ENCODE measurements at regions not wholly inside any gene's neighbourhood (a gene's known extent, or its start where the extent isn't known, plus 50 kb on each side); places are given as distances from the start of the nearest gene placed in this dataset.
A peak's percentile ranks its signal among the peaks of the same experiment; 100 is the strongest.
"Not testable (repeated sequence)": the region's sequence is repeated elsewhere in the genome, so short reads cannot be mapped to it uniquely, and the experiment has no call there.

DNA sequence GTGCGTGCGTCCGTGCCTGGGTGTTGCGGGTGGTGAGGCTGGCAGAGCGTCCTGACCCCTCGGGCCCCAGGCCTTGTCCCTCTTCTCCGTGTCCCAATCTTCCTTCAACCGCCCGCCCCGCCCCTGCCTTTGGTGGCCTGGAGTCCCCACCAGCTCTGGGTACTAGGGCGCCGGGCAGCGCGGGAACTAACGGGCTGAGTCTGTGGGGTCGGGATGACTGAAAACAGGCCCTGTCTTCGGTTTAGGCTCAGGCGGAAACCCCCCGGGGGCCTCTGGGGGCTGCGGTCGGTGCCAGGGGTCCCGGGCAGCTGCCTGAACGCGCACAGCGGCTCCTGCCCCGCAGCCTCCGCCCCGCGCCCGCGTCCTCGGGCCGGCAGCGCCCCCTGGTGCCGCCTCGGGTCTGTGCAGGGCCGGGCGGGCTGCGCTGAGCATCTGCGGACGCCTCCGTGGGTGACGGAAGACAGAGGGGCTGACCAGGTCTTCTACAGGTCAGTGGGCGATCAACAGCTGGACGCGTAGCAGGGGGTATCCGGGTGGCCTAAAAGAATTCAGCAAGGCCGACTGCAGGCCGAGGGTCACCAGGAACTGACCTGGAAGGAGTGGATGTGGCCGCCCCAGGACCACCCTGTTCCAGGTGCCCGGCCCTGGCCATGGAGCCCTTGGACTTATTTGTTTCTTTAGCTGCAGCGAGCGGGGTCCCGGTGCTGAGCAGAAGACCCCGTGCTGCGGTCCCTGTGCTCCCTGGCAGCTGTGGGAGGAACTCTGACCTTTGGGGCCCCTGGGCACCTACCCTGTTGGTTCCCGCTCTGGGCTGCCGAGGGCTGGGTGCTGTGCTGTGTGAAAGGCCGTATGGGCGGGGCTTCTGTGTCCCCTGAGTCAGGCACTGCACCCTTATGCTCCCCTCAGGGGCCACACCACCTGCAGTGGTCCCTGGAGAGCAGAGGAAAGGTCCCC is 130.2 kb upstream of the LPCAT1 start:
- not testable (repeated sequence) for DNase-seq (ENCODE audit: low spot score)

DNA sequence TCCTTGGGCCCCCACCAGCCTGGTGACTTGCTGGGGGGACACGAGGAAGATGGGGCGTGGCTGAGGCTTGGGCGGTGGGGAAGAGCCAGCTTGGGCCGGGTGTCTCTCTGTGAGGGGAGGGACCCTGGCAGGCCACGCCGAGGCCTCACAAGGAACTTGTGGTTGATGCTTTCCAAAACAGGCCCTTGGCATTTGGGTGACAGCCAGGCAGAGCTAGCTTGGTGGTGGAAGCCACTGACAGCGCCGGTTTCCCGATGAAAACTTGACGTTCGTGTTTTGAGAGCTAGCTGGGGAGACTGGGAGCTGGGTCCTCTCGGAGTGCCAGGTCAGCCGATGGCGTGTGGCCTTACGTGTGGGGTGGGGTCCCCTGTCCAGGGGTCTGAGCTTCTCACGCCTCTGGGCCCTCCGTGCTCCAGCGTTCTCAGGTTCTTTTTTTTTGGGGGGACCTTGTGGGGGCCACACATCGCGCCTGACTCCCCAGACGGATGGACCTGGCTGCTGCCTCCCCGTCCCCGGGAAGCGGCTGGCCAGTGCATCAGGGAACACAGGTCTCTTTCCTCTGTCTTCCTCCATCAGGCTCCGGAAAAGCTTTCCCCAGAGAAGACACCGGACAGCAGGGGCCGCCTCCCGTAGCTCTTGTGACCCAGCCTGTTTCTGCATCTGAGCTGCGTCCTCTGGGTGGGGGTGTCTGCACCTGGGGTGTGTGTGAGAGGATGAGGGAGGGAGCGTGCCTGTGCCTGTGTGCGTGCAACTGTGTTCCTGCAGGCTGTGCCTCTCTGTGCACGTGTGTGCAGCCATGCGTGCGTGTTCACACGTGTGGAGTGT is 129.3 kb upstream of the LPCAT1 start:
- no peak for DNase-seq (ENCODE audit: low spot score)

DNA sequence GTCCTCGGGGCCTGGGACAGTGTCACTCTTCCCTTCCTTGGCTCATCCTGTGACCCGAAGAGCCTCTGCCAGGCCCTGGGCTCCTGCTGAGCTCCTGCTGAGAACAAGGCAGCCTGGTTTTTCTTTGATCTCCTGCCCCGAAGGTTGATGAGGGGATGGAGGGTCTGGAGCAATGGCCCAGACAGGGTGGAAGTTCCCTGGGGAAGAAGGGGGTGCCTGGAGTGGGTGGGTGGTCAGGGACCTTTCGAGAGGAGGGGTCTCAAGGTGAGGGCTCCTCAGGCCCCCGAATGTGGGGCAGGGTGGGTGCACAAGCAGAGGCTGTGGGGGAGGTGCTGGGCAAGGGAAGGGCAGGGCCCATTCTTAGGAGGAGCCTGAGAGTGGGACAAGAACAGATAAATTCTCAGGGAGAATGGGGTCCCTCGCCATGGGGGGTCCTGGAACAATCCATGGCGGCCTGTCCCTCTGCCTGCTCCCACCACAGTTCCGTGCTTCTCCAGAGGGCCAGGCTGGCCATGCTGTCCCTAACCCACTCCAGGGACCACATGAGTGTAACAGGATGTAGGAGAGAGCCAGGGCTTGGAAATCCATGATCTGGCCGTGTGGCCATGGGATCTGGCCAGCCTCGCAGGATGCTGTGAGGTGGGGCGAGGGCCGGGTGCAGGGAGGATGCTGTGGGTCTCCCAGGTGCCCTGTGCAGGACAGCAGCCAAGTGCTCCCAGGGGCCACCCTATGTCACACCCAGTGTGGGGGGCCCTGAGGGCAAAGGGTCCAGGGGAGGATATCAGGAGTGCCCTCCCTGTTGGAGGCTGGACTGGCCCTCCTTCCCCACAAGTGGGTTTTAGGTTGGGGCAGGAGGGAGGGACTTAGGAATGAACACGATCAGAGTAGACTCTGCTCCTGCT is 128.5 kb upstream of the LPCAT1 start:
- no peak for DNase-seq (ENCODE audit: low spot score)

DNA sequence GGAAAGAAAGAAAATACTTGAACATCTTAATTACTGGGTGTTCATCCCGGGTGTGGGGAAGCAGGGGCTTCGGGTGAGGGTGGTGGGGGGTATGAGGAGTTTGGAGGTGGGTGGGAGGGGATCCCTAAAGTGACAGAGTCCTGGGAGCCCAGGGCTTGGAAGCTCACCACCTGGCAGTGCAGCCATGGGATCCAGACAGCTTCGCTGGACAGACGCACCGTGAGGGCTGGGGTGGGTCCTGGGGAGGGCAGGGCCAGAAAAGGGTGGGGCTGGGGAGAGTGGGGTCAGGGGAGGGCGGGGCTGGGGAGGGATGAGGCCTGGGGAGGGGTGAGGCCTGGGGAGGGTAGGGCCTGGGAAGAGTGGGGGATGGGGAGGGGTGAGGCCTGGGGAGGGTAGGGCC is 127.5 kb upstream of the LPCAT1 start:
- no peak for DNase-seq (ENCODE audit: low spot score)

DNA sequence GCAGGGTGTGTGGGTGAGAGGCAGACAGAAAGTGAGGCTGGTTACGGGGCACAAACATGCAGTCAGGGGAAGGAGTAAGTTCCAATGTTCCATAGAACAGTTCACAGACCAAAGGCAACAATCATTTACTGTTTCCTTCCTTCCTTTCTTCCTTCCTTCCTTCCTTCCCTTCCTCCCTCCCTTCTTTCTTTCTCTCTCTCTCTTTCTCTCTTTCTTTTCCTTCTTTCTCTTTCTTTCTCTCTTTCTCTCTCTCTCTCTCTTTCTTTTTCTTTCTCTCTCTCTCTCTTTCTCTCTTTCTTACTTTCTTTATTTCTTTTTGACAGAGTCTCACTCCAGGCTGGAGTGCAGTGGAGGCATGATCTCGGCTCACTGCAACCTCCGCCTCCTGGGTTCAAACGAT is 125.8 kb upstream of the LPCAT1 start:
- DNase-seq (ENCODE audit: low spot score): no peak

DNA sequence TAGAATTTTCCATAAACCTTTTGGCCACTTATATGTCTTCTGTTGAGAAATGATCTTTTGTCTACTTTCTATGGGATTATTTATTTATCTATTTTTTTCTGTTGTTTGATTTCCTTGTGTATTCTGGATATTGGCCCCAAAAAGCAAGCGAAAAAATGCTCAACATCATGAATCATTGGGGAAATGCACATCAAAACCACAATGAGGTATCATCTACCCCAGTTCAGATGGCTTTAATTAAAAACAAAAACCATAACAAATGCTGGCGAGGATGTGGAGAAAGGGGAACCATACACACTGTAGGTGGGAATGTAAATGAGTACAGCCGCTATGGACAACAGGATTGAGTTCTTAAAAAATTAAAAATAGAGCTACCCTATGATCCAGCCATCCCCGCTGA is 125.0 kb upstream of the LPCAT1 start:
- DNase-seq (ENCODE audit: low spot score): no peak

DNA sequence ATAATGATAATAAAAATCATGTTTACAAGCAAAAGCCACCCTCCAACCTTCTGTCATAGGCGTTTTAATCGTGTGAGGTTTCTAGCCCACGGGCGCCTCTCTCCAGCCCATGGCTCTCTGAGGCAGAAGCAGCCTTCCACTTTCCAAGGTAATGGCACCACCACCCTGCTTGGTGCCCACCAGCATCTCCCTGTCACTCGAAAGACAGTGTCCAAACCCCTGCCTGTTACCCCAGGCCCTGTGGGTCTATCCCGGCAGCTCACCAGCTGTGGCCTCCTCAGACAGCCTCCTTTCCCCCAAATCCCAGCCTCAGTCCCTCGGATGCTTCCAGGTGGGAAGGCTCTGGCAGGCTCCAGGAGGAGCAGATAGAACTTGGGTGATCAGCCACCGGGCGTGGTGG is 123.8 kb upstream of the LPCAT1 start:
- DNase-seq (ENCODE audit: low spot score): no peak

DNA sequence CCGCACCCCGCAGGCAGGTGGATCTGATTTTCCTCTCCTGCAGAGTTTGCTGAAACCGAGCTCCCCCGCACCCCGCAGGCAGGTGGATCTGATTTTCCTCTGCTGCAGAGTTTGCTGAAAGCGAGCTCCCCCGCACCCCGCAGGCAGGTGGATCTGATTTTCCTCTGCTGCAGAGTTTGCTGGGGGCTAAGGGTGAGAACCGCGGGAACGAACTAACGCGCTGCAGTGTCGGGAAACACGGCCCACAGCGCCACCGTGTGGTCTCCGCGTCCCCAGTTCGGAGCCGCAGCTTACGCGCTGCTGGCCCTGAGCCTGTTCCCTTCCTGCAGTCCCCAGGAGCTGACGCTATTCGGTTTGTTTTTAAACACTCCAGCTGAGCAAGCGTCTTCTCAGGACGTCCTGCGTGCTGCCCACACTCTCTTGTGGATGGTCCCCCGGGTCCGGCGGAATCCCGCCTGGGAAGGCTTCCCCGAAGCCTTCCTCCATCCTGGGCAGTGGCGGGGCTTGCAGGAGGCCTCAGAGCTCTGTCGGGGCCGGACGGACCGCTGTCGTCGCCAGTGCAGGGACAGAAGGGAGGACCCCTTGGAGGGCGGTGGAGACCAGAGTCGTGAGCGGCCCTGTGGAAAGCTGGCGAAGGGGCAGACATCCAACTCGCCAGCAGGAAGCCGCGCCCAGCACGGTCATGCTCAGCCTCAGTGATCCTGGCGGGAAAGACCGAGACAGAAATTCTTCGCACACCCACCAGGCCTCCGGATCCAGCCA is 121.2 kb upstream of the LPCAT1 start:
- peak; percentile 82 for DNase-seq (ENCODE audit: low spot score)

DNA sequence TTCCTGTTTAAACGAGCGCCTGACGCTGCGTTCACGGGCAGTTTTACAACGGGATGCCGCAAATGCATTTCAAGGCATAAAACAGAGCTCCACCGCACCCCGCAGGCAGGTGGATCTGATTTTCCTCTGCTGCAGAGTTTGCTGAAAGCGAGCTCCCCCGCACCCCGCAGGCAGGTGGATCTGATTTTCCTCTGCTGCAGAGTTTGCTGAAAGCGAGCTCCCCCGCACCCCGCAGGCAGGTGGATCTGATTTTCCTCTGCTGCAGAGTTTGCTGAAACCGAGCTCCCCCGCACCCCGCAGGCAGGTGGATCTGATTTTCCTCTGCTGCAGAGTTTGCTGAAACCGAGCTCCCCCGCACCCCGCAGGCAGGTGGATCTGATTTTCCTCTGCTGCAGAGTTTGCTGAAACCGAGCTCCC is 120.6 kb upstream of the LPCAT1 start:
- not testable (repeated sequence) for DNase-seq (ENCODE audit: low spot score)

DNA sequence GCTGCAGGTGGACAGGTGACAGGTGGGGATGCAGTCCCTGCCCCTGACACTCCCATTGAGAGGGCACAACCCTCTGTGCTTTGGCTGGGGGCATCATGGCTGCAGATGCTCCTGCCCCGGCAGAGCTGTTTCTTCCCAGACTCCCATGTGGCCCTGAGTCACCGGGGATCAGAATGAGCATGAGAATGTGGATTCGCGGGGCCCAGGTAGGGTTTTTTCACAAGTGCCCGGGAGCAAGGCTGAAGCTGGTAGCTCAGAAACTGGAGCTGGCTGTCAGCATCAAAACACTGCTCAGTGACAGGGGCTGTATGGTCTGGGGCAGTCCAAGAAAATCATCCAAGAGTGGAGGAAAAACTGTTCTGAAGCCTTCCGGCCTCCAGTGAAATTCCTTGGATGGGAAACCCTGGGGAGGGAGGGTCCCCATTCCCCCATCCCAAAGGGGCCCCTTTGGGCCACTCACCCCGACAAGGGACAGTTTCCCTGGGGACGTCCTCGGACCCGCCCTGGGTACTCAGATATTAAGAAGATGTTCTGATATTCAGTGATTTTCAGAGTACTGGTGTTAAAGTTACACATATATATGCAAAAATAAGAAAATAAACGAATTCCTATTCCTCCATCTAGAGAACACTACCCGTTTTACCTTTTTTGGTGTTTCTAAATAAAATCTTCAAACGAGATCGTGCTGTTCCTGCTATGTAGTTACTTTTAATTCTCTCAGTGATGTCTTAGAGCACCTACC is 120.1 kb upstream of the LPCAT1 start:
- DNase-seq (ENCODE audit: low spot score): no peak

DNA sequence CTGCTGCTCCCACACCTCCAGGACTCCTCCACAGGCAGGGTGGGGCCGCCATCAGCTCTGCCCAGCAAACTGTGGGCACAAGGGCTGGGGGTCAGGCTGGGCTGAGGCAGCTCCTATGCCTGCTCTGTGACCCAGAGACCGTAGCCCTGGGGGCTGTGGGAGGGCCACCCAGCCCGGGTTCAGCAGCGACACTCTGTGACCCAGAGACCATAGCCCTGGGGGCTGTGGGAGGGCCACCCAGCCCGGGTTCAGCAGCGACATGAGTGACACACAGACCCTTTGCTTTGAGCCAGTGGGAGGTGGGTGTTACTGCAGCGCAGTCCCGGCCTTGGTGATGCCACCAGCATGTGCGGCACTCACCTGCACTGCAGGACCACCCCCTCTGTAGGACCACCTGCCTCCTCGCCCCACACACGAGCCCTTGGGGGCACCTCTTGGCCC is 118.9 kb upstream of the LPCAT1 start:
- DNase-seq (ENCODE audit: low spot score): no peak

DNA sequence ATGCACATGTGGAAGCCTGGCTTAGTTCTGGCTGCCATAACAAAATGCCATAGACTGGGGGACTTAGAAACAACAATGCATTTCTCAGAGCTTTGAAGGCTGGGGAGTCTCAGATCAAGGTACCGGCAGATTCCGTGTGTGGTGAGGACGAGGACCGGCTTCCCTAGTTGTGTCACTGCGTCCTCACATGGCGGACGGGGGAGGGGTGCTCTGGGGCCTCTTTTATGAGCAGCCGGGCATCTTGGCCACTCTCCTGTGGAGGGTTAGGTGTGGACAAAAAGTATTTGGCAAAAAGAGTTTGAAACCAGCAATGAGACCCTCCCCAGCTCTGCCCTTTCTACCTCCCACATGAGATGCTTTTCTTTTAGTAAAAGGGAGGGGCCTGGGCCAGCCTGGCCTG is 118.5 kb upstream of the LPCAT1 start:
- no peak for DNase-seq (ENCODE audit: low spot score)

DNA sequence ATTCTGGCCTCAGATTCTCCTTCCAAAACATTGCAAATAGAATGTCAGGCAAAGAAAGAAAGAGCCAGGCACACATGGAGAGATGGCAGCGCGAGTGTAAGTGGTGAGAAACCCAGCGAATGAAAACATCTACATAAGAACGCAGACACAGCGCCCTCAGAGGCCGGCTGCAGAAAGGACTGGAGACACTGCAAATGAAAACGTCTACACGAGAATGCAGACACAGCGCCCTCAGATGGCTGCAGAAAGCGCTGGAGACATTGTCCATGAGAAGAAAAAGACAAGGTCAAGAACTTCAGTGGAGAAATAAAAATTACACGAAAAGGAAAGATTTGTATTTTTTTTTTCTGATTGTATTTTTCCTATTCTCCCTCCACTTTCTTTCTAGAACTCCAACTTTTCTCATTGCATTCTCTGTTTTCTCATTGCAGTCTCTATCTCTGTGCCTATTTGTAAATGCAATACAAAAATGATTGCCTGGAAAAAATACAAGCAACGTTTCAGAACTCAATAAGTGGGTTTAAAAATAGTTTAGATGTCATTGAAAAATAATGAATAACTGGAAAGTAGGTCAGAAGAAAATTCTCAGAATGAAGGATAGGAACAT is 117.9 kb upstream of the LPCAT1 start:
- DNase-seq (ENCODE audit: low spot score): peak; percentile 85

DNA sequence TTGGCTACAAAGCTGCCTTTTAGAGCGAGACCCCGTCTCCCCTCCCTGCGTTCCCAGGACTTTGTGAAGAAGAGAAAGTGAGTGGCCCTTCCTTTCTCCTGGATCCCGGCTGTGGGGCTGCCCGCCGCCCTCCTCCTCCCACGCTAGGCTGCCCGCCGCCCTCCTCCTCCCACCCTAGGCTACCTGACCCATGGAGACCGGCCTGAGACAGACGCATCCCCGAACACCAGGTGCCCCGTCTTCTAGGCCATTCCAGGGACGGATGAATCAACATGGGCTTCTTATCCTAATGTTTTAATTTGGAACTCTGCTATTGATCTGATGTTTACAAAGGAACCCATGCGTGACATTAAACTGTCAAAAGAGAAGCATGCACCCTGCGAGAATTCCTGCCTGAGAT is 117.3 kb upstream of the LPCAT1 start:
- DNase-seq (ENCODE audit: low spot score): no peak

DNA sequence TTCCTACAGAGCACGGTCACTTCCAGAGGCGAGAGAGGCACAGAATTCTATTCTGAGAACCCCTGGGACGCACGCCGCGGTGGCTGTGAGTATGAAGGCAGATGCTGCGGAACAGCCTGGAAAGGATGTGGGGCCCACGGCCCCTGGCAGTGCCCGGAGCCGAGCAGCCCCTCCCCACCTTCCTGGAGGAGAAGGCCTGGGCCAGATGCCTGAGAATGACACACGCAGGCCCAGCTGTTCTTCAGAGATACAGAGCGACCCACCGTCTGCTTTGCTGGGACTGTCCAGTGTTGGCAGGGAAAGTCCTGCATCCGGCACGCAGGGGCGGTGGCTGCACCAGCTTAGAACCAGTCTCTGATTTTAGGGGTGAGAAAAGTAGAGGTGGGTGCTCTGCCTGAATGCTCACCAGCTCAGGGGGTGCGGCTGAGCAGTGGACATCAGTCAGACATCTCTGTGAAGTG is 116.7 kb upstream of the LPCAT1 start:
- no peak for DNase-seq (ENCODE audit: low spot score)

DNA sequence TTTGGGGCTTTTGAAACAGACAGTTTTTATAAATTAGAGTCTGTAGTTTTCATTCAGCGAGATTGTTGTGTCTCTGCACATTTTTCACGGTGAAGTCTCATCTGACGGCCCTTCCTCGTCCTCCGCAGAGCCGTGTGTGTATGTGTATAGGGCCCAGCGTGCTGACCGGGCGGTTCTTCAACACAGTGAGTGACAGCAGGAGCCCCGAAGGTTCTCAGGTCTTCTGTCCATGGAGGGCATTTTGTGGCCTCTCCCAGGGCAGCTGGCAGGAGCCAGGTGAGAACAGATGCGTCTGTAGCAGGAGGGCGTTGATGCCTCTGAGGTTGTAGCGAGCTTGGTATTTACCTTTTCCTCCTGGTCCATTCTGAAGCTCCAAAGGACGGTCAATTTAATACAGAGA is 116.0 kb upstream of the LPCAT1 start:
- no peak for DNase-seq (ENCODE audit: low spot score)

DNA sequence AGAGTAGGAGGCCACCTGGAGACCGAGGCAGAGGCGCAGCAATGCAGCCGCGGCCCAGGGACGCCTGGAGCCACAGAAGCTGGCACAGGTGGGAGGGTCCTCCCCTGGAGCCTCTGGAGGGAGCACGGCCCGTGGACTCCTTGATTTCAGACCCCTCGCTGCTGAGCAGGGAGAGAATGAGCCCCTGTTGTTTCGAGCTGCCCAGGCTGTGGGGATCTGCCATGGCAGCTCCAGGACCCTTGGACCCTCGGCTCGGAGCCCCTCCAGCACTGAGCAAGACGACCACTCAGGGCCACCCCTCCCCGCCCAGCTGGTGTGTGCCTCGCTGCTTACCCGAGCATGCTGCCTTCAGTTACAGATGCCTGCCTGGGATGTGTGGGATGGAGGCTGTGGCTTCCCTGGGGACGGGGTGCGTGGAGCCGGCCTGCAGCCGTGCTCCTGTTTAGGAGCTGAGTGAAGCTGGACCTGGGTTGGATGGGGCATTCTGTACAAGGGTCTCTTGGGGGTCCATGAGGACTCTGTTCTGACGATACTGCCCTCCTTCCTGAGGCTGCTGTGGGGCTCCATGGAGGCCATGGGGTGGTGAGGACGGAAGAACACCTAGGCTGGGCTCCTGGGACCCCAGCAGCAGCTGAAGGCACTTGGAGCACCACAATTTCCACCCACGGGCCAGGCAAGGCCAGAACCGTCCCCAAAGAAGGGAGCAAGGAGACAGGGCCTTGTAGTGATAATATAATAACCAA is 115.1 kb upstream of the LPCAT1 start:
- DNase-seq (ENCODE audit: low spot score): no peak

DNA sequence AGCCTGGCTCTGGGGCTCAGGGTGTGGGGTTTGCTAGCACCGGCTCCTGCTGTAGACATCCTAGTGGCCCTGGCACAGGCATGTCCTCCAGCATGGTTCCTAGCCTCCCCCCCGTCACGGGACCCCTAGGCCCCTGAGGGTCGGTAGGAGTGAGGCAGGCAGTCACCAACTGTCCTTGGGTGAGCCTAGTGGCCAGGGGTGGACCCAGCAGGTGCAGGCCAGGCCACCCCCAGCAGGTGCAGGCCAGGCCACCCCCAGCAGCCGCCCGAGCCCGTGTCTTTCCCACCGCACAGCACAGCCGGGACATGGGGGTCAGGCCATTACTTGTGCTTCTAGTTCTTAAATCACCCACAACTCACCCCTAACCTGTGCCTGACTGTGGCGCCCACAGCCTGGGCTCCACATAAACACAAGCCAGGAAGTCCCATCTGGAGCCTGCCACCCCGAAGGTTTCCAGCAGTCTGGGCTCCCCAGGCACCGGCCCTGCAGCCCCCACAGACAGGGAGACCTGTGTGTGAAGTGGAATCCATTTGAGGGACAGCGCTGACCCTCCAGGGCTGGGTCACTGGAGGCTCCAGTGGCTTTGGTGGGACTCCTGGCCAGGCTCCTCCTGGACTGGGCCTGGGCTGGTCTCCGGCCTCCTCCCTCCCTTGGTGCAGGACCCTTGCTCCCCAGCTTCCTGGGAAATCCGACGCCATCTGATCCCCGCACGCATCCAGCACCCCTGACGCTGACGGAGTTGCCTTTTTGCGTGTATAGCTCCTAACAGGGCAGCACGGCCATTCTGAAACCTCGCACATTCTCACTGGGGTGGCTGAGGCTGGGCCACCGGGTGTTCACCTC is 114.1 kb upstream of the LPCAT1 start:
- no peak for DNase-seq (ENCODE audit: low spot score)

Data from mucosa of gallbladder (tissue), 1 donor.